Endothelial cell of hepatic sinusoid (primary cell): ENCODE measurements at regions not wholly inside any gene's neighbourhood (a gene's known extent, or its start where the extent isn't known, plus 50 kb on each side); places are given as distances from the start of the nearest gene placed in this dataset.

ENCODE experiments used
- in situ Hi-C: cut with HindIII; loops from 2 replicates; pipeline ENCODE4 v1.10.0; 2017; ENCODE audit warnings: low sequenced_read_pairs

- in situ Hi-C loops: no loop called here
Observed at GRCh38 chr1:106178791-106179190, 877.7 kb upstream of the PRMT6 start.

DNA sequence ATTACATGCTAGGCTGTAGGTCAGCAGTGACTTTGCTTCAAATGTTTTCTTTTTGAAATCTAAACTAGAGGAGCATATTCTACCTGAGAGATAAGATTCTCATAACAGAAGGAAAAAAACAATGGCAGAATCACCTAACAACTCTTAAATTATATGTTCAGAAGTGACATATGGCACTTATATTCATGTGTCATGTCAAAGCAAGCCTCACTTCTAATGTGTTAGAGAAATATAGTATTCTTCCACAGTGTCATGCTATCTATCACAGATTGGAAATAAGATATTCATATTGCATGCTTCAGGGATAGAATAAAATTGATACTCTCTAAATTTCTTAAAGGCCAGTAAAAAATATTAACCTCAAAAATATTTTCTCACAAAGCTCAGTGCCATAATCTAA lies 874.6 kb upstream of the PRMT6 start:
- in situ Hi-C loops: no loop called here

DNA sequence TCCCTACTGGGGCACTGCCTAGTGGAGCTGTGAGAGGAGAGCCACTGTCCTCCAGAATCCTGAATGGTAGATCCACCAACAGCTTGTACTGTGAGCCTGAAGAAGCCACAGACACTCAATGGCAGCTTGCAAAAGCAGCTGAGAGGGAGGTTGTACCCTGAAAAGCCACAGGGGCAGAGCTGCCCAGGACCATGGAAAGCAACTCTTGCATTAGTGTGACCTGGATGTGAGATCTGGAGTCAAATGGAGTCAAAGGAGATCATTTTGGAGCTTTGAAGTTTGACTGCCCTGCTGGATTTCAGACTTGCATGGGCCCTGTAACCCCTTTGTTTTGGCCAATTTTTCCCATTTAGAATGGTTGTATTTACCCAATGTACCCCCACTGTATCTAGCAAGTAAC lies 871.4 kb upstream of the PRMT6 start:
- in situ Hi-C loops: no loop called here

GRCh38 chr1:106189780-106190179 lies 866.7 kb upstream of the PRMT6 start:
- in situ Hi-C loops: no loop called here

- in situ Hi-C loops: no loop called here
Observed at GRCh38 chr1:106194206-106194605, 862.3 kb upstream of the PRMT6 start.

DNA sequence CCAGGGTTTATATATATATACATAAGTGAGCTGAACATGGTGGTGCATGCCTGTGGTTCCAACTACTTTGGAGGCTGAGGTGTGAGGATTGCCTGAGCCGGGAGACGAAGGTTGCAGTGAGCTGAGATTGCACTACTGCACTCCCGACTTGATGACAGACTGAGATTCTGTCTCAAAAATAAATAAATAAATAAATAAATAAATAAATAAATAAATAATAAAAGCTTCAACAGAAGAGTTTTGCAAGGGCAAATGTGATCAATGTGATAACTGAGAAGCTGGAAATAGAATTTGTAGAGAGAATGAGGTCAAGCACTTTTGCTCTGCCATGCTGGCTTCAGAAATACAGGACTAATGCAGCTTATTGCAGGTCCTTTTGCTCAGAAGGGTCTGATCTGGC lies 855.8 kb upstream of the PRMT6 start:
- in situ Hi-C loops: no loop called here

DNA sequence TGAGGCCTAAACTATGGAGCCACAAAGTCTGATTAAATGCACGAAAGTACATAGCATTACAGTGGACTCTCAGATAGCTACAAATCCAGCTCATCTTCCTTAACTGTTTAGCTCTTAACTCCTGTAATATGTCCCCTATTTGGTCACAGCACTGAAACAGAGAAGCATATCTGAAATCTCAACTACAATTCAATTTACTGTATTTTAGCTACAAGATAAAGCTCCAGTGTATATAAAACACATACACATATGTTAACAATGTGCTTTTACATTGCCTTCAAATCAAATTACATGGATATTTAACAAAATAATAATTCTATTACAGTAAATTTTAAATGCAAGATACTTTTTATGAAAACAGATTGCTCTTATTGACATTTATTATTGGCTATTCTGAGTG lies 849.3 kb upstream of the PRMT6 start:
- in situ Hi-C loops: no loop called here

GRCh38 chr1:106217765-106218164 lies 838.7 kb upstream of the PRMT6 start:
- in situ Hi-C loops: no loop called here

GRCh38 chr1:106222403-106222802 lies 834.1 kb upstream of the PRMT6 start:
- in situ Hi-C loops: no loop called here

GRCh38 chr1:106223213-106223612 lies 833.3 kb upstream of the PRMT6 start:
- in situ Hi-C loops: no loop called here

DNA sequence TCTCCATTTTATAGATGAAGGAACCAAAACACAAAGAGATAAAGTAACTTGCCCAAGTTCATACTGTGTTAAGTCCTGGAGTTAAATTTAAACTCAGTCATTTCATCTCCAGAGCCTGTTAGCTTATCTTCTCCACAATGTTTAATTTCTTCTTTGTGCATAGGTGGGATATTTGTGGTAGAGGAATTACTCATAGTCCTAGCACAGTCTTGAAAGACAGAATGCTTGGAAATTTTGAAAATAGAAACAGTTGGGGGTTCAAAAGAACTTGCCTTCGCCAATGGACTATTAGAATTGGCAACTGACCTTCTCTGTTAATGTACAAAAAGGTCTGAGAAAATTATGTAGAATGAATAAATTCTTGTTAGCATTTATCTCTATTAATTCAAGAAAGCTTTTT lies 832.0 kb upstream of the PRMT6 start:
- in situ Hi-C loops: no loop called here

DNA sequence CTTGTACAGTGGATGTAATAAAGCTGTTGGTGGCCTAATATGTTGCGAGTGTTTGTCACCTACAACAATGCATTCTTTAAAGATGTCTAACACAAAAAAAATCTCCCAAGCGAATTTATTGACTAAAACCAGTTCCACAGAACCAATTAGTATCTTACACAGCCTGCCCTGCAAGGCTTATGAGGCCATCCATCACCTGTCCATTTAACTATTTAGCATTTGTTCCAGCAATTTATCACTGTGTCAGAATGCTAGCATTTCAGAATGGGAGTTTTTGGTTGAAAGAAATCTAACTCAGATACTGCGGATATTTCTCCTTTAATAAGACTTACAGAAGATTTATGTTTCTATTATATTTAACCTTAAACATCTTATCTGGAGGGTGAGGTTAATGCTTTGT lies 831.1 kb upstream of the PRMT6 start:
- in situ Hi-C loops: no loop called here

DNA sequence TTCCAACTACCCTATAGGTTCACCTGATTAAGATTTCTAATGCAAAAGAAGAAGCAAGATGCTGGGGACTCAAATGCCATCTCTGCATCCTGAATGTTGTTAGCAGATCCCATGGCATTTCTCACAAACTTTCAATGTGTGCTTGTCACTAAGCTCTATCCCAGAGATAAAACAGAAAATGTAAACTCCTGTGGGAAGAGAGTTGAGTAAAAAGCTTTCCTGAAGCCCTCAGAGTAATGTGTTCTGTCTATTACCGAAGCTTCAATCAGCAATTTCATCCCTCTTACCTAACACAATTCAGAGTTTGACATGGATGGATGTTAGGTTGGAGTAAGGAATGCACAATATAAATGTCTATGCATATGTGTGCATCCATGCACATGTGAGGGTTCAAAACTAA lies 829.9 kb upstream of the PRMT6 start:
- in situ Hi-C loops: no loop called here

- in situ Hi-C loops: no loop called here
Observed at GRCh38 chr1:106232128-106232527, 824.3 kb upstream of the PRMT6 start.

DNA sequence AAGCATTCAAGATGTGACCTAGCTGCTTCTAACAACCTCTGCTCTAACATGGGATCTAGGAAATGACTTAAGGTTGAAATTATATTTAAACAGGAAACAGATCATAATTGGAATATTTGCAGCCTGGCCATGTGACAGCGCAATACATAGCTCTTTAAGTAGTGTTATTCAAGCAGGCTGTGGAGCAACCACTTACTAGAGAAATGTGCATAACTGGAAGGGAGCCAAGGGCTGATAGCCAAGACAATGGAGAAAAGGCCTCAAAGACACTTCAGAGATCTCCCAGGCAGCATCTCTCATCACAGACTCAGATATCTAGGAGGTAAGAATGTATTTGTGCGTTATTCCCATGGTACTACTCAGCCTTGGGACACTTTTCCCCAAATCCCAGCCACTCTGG lies 823.0 kb upstream of the PRMT6 start:
- in situ Hi-C loops: no loop called here

DNA sequence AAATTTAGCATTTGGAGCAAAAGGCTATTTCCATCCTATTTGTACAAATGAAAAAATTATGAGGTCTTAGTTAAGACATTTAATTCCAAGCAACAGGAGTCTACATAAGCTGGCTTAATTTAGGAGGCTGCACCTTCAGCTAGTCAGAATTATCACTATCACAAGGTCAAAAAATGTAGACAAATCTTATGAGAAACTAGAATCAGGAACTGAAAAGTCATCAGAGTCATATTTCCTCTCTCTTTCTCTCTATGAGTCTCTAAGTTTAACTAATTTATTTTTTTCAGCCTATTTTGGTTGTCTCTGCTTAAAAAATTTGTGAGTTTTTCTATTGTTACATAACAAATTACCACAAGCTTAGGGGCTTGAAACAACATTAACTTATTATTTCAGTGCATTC lies 807.1 kb upstream of the PRMT6 start:
- in situ Hi-C loops: no loop called here

GRCh38 chr1:106249810-106250209 lies 806.7 kb upstream of the PRMT6 start:
- in situ Hi-C loops: no loop called here

DNA sequence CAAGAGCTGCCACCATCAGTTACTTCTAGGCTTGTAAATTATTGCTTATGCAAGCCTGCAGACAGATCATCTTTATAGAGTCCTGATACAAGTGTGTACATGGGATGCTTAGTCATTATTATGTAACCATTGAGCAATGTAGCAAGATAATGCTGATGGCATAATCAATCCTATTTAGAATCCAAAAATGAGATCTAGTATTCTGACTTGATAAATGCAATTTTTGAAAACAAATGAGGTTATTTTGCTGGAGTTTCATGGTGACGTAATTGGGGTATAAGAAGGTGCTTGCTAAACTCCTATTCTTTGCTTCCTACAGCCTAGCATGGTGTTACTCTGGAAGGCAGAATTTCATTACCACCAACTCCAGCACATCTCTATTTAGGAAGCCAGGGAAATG lies 801.7 kb upstream of the PRMT6 start:
- in situ Hi-C loops: no loop called here

DNA sequence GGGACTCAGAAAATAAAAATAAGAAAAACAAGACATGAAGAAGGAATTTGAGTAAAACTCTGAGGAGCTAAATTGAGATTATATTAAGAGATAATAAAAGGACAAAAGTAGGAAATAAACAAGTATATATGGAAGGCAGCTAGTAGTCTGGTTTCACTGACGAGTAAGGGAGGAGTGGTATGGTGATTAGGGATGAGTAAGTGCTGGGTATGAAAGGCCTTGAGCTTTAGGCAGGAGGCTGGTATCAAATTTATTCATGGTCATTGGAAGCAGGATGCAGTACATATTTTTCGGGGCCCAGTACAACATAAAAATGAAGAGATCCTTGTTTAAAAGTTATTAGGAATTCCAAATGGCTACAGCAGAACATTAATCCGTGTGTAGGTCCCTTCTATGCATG lies 789.7 kb upstream of the PRMT6 start:
- in situ Hi-C loops: no loop called here

- in situ Hi-C loops: no loop called here
Observed at GRCh38 chr1:106268070-106268469, 788.4 kb upstream of the PRMT6 start.

- in situ Hi-C loops: no loop called here
Observed at GRCh38 chr1:106276871-106277270, 779.6 kb upstream of the PRMT6 start.

- in situ Hi-C loops: no loop called here
Observed at GRCh38 chr1:106277786-106278185, 778.7 kb upstream of the PRMT6 start.

DNA sequence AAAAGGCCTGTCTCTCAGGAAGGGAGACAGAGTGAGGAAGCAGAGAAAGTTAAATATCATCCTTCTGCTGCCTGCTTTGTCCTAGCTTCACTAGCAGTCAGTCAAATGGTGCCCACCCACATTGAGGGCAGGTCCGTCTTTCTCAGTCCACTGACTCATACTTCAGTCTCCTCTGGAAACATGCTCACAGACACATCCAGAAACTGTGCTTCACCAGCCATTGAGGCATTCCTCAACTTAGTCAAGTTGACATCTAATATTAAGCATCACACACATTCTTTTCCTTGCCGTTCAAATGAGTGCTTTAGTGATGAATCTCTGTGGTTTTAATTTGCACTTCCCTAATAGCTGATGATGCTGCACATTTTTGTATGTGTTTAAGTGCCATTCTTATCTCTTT lies 777.8 kb upstream of the PRMT6 start:
- in situ Hi-C loops: no loop called here
